ENCODE measurements at regions not wholly inside any gene's neighbourhood (a gene's known extent, or its start where the extent isn't known, plus 50 kb on each side); places are given as distances from the start of the nearest gene placed in this dataset.

GRCh38 chr2:225136552-225136951 lies 94.3 kb upstream of the DOCK10 start:
- FAIRE-seq = no peak
- H3K36me3 ChIP-seq (ENCODE audit: control insufficient read depth in 2 of 2, extremely low read depth in 1 of 2, insufficient read depth in 2 of 2, low read length in 2 of 2) = no peaks in the 10 kb centered on the region
- dilution Hi-C loops (cut with MboI; ENCODE audit: extremely low pct_ligation_motif_present, low sequenced_read_pairs) (no loop called here), intact Hi-C loops (cut with micrococcal nuclease) (no loop called here)
- no peaks in the 10 kb centered on the region for H3K4me1 ChIP-seq (ENCODE audit: control insufficient read depth, extremely low read depth, insufficient read depth, low read length)
- H3K9ac ChIP-seq (replicated peaks; ENCODE audit: extremely low read depth, insufficient read depth, low read length) = no peak overlapping the region
- no peaks in the 10 kb centered on the region for H4K20me1 ChIP-seq (replicated peaks; ENCODE audit: control insufficient read depth, extremely low read depth, insufficient read depth, low read length)
- no TSS peak for BruUV-seq (replicated peaks)
- H3K27me3 ChIP-seq (ENCODE audit: control insufficient read depth in 2 of 2, insufficient read depth in 2 of 2, low read length in 2 of 2) = no peaks in the 10 kb centered on the region
- no peaks in the 10 kb centered on the region for H3K79me2 ChIP-seq (ENCODE audit: control insufficient read depth, insufficient read depth, low read length)
- H3K27ac ChIP-seq (ENCODE audit: insufficient read depth, low read depth, low read length) = no peak overlapping the region
- ChIA-PET CTCF (no interaction called here), POLR2A (no interaction called here)
- no peak for TF ChIP-seq FOS (IDR thresholded peaks at IDR 0.05; ENCODE audit: borderline replicate concordance, insufficient read depth, low read length)
- no peak for TF ChIP-seq GATA2 (IDR thresholded peaks at IDR 0.05; ENCODE audit: insufficient read depth, insufficient read length, low read depth, low read length)
- TF ChIP-seq EZH2 (IDR thresholded peaks at IDR 0.05; ENCODE audit: borderline replicate concordance, low read depth, low read length, severe bottlenecking) = no peak
- TF ChIP-seq MYC (IDR thresholded peaks at IDR 0.05; ENCODE audit: low read depth, low read length) = no peak
- no peak for TF ChIP-seq JUN (IDR thresholded peaks at IDR 0.05; ENCODE audit: borderline replicate concordance, insufficient read depth, insufficient read length, low read depth)
- TF ChIP-seq CTCF (IDR thresholded peaks at IDR 0.05; ENCODE audit: extremely low read depth in 1 of 2, insufficient read depth in 1 of 2, low read depth in 1 of 2, low read length in 2 of 2) = no peak
- no peak for TF ChIP-seq POLR2AphosphoS5 (IDR thresholded peaks at IDR 0.05; ENCODE audit: insufficient read depth, low read depth, low read length)
- TF ChIP-seq POLR2A (IDR thresholded peaks at IDR 0.05; ENCODE audit: low read depth, low read length) = no peak
- no peak for TF ChIP-seq MAX (IDR thresholded peaks at IDR 0.05; ENCODE audit: insufficient read depth, insufficient read length)
- H3K9me3 ChIP-seq (replicated peaks; ENCODE audit: control insufficient read depth, insufficient read depth, low read length) = no peaks in the 10 kb centered on the region
- no peak overlapping the region for H3K4me2 ChIP-seq (ENCODE audit: insufficient read depth, low read length)
- DNase-seq (ENCODE audit: low read depth, low spot score) = no peak
- H3K9me1 ChIP-seq (replicated peaks; ENCODE audit: control insufficient read depth, extremely low read depth, insufficient read depth, low read length) = no peaks in the 10 kb centered on the region
- H2AFZ ChIP-seq (ENCODE audit: low read depth, low read length) = no peak overlapping the region
- H3K4me3 ChIP-seq (replicated peaks in 1 of 3; ENCODE audit: insufficient read depth in 1 of 3, low read depth in 1 of 3, low read length in 3 of 3) = no peak overlapping the region

Measured in endothelial cell of umbilical vein (primary cell).